Duodenal mucosa (tissue), 2 donors: ENCODE measurements at regions not wholly inside any gene's neighbourhood (a gene's known extent, or its start where the extent isn't known, plus 50 kb on each side); places are given as distances from the start of the nearest gene placed in this dataset.
"Not testable (repeated sequence)": the region's sequence is repeated elsewhere in the genome, so short reads cannot be mapped to it uniquely, and the experiment has no call there.

Experiments used
- H3K27ac ChIP-seq: one replicate; pipeline ENCODE4 v1.7.0; 2013; ENCODE audit warnings: low read depth, low read length
- H3K27me3 ChIP-seq, 2 donors: one replicate each; pipeline ENCODE4 v1.7.0; 2013; ENCODE audit warnings: low read length in 2 of 2, control low read depth in 1 of 2; ENCODE audit not compliant: insufficient read depth in 2 of 2, control insufficient read depth in 1 of 2
- H3K36me3 ChIP-seq, 2 donors: one replicate each; pipeline ENCODE4 v1.7.0; 2013; ENCODE audit warnings: low read length in 2 of 2, control low read depth in 1 of 2; ENCODE audit not compliant: insufficient read depth in 2 of 2, control insufficient read depth in 1 of 2
- H3K4me1 ChIP-seq, 2 donors: one replicate each; pipeline ENCODE4 v1.7.0; 2013; ENCODE audit warnings: low read length in 2 of 2, control low read depth in 1 of 2; ENCODE audit not compliant: insufficient read depth in 2 of 2, control insufficient read depth in 1 of 2
- H3K4me3 ChIP-seq, 2 donors: one replicate each; pipeline ENCODE4 v1.7.0; 2013; ENCODE audit warnings: low read length in 2 of 2, low read depth in 1 of 2
- H3K9ac ChIP-seq, 2 donors: one replicate each; pipeline ENCODE4 v1.7.0; 2013; ENCODE audit warnings: low read length in 2 of 2, low read depth in 1 of 2
- H3K9me3 ChIP-seq, 2 donors: one replicate each; pipeline ENCODE4 v1.7.0; 2013; ENCODE audit warnings: low read length in 2 of 2, control low read depth in 1 of 2; ENCODE audit not compliant: control insufficient read depth in 1 of 2

GRCh38 chr4:11842620-11843263 is 414.0 kb upstream of the HS3ST1 start:
- H3K27ac ChIP-seq, result no peak overlapping the region
- no peak overlapping the region for H3K9ac ChIP-seq
- H3K27me3 ChIP-seq, result no peaks in the 10 kb centered on the region
- H3K4me1 ChIP-seq, result no peaks in the 10 kb centered on the region
- H3K4me3 ChIP-seq, result no peak overlapping the region
- H3K9me3 ChIP-seq, result no peaks in the 10 kb centered on the region
- no peaks in the 10 kb centered on the region for H3K36me3 ChIP-seq

GRCh38 chr4:11839889-11840288 is 411.2 kb upstream of the HS3ST1 start:
- Histone ChIP-seq H3K27me3 (no peaks in the 10 kb centered on the region), H3K4me3 (no peak overlapping the region), H3K9me3 (no peaks in the 10 kb centered on the region), H3K27ac (no peak overlapping the region), H3K4me1 (no peaks in the 10 kb centered on the region), H3K36me3 (no peaks in the 10 kb centered on the region), H3K9ac (no peak overlapping the region)

DNA sequence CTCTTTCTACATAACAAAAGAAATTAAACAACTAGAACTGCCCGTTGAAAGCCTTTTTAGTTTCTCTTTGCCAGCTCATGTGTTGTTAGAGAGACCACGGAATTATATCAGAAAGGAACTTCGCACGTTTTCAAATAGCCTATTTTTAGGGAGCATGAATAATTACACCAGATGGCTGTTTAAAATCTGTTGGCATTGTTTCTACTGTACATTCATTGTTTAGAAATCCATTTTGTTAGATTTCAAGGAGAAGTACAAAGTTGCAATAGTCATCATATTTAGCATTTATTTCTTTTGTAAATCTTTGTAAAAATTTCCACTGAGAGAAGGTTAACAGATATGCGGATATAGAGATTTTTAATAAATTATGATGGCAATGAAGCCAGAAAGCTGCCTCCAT is 403.0 kb upstream of the HS3ST1 start:
- Histone ChIP-seq H3K9me3 (no peaks in the 10 kb centered on the region), H3K4me3 (no peak overlapping the region), H3K27ac (no peak overlapping the region), H3K27me3 (no peaks in the 10 kb centered on the region), H3K36me3 (no peaks in the 10 kb centered on the region), H3K9ac (no peak overlapping the region), H3K4me1 (no peaks in the 10 kb centered on the region)

- H3K9ac ChIP-seq, result no peak overlapping the region
- no peak overlapping the region for H3K4me3 ChIP-seq
- no peaks in the 10 kb centered on the region for H3K9me3 ChIP-seq
- H3K4me1 ChIP-seq, result no peaks in the 10 kb centered on the region
- H3K36me3 ChIP-seq, result no peaks in the 10 kb centered on the region
- no peaks in the 10 kb centered on the region for H3K27me3 ChIP-seq
- no peak overlapping the region for H3K27ac ChIP-seq
These were observed 395.9 kb upstream of the HS3ST1 start for GRCh38 chr4:11824566-11824965.

GRCh38 chr4:11821772-11822430 is 393.2 kb upstream of the HS3ST1 start:
- no peak overlapping the region for H3K27ac ChIP-seq
- no peak overlapping the region for H3K9ac ChIP-seq

GRCh38 chr4:11817088-11817487 is 388.4 kb upstream of the HS3ST1 start:
- Histone ChIP-seq H3K9me3 (no peaks in the 10 kb centered on the region), H3K27me3 (no peaks in the 10 kb centered on the region), H3K27ac (no peak overlapping the region), H3K4me1 (no peaks in the 10 kb centered on the region), H3K9ac (no peak overlapping the region), H3K36me3 (no peaks in the 10 kb centered on the region), H3K4me3 (no peak overlapping the region)

More at GRCh38 chr4:11821772-11822430, 393.2 kb upstream of the HS3ST1 start:
- Histone ChIP-seq H3K4me3 (no peak overlapping the region), H3K36me3 (no peaks in the 10 kb centered on the region), H3K9me3 (no peaks in the 10 kb centered on the region), H3K4me1 (no peaks in the 10 kb centered on the region), H3K27me3 (no peaks in the 10 kb centered on the region)

DNA sequence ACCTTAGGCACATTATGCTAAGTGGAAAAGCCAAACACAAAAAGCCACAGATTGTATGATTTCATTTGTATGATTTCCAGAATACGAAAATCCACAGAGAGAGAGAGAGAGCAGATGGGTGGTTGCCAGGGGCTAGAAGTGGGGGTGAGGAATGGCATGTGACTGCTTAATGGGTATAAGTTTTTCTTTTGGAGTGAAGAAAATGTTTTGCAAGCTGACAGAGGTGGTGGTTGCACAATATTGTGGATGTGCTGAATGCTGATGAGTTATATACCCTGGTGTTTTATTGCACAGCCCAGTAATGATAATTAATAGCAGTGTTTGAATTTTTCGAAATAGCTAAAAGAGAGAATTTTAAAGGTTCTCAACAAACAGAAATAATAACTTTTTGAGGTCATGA is 386.1 kb upstream of the HS3ST1 start:
- Histone ChIP-seq H3K4me3 (no peak overlapping the region), H3K9me3 (no peaks in the 10 kb centered on the region), H3K36me3 (no peaks in the 10 kb centered on the region), H3K9ac (no peak overlapping the region), H3K27me3 (no peaks in the 10 kb centered on the region), H3K27ac (no peak overlapping the region), H3K4me1 (no peaks in the 10 kb centered on the region)

DNA sequence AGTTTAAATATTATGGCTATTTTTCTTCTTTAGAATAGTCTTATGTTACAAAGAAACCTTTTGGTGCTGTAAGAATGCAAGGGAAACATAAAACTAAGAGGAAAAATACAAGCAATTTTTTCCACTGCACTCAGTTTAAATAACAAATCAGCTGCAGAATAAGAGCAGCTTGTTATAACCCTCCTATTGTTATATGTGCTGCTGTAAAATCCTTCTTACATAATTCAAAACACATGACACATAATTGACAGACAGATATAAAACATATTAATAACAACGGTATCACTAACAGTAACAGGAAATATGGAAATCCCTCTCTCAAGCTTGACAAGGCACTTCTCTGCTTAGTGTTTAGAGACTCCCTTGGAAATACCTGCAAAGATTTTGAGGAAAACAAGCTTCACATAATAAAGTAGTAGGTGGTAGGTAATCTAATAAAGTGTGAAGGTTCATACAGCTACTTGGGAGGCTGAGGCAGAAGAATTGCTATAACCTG is 385.3 kb upstream of the HS3ST1 start:
- no peak overlapping the region for H3K4me3 ChIP-seq
- H3K27me3 ChIP-seq, result no peaks in the 10 kb centered on the region
- no peak overlapping the region for H3K27ac ChIP-seq
- no peak overlapping the region for H3K9ac ChIP-seq
- no peaks in the 10 kb centered on the region for H3K36me3 ChIP-seq
- H3K9me3 ChIP-seq, result no peaks in the 10 kb centered on the region
- H3K4me1 ChIP-seq, result no peaks in the 10 kb centered on the region

DNA sequence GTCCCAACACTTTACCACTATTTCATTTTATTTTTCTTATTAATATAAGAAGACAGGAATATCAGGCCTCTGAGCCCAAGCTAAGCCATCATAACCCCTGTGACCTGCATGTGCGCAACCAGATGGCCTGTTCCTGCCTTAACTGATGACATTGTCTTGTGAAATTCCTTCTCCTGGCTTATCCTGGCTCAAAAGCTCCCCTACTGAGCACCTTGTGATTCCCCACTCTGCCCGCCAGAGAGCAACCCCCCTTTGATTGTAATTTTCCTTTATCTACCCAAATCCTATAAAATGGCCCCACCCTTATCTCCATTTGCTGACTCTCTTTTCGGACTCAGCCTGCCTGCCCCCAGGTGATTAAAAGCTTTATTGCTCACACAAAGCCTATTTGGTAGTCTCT is 382.8 kb upstream of the HS3ST1 start:
- not testable (repeated sequence) for H3K27ac ChIP-seq, H3K36me3 ChIP-seq, H3K4me1 ChIP-seq, H3K9ac ChIP-seq, H3K4me3 ChIP-seq, H3K27me3 ChIP-seq, H3K9me3 ChIP-seq

DNA sequence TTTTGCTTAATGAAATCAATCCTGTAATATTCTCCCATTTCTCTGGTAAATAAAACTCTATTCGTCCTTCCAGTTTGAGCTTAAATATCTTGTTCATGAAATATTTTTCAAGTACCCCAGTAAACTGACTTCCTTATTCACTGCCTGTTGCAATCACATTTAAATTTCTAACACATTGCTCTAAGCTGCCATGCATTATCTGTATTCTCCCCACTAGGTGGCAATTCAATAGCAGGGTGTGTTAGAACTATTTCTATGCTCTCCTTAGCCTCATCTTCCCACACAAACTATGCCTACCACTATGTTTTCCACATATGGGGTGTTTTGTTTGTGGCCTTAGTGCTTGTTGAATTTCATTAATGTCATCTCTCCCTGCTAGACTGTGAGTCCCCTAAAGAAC is 377.1 kb upstream of the HS3ST1 start:
- no peak overlapping the region for H3K9ac ChIP-seq
- H3K4me3 ChIP-seq, result no peak overlapping the region
- H3K4me1 ChIP-seq, result peaks cover 0 to 33% of the 10 kb centered on the region in 2 donors
- no peaks in the 10 kb centered on the region for H3K27me3 ChIP-seq
- no peaks in the 10 kb centered on the region for H3K36me3 ChIP-seq
- H3K9me3 ChIP-seq, result no peaks in the 10 kb centered on the region
- H3K27ac ChIP-seq, result no peak overlapping the region
